Neural cell (in vitro differentiated cells): ENCODE measurements at regions not wholly inside any gene's neighbourhood (a gene's known extent, or its start where the extent isn't known, plus 50 kb on each side); places are given as distances from the start of the nearest gene placed in this dataset.
"Not testable (repeated sequence)": the region's sequence is repeated elsewhere in the genome, so short reads cannot be mapped to it uniquely, and the experiment has no call there.

Source experiments
- CTCF ChIP-seq: fragments of 450-650 bp; IDR thresholded peaks from 2 replicates; pipeline ENCODE4 v1.5.1; 2014; ENCODE audit warnings: antibody characterized with exemption, mild to moderate bottlenecking, moderate library complexity; ENCODE audit not compliant: poor library complexity, severe bottlenecking
- MXI1 ChIP-seq: fragments of 450-650 bp; conservative IDR thresholded peaks from 2 replicates; pipeline ENCODE4 v1.6.1; 2014; ENCODE audit warnings: antibody characterized with exemption, mild to moderate bottlenecking; ENCODE audit not compliant: poor library complexity, severe bottlenecking
- POLR2AphosphoS5 ChIP-seq: IDR thresholded peaks from 2 replicates; pipeline ENCODE4 v1.6.1; 2012
- TAF1 ChIP-seq: IDR thresholded peaks from 2 replicates; pipeline ENCODE4 v1.6.1; 2012; ENCODE audit warnings: low read depth

- TF ChIP-seq MXI1, CTCF, POLR2AphosphoS5, TAF1: not testable (repeated sequence)
These were observed 1318.0 kb downstream of the CDH12 start for GRCh38 chr5:21535114-21535513.
